ENCODE measurements at regions not wholly inside any gene's neighbourhood (a gene's known extent, or its start where the extent isn't known, plus 50 kb on each side); places are given as distances from the start of the nearest gene placed in this dataset.

DNA sequence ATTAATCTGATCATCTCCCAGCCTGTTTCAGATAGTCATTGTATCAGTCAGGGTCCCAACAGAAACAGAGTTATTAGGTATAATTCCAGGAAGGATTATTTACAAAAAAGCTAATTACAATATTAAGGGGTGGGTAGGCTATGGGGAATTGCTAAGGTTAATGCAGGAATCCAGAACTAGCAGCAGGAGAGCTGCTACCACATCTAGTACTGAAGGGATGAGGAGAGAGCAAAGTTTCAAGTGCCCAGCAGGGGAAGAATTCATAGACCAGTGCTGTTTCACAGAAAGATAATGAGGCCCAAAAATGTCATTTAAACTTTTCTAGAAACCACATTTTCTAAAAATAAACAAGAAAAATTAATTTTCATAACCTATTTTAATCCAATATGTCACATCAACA is 284.2 kb downstream of the HACE1 start:
- no peak for DNase-seq (ENCODE audit: extremely low spot score in 2 of 2)
- Histone ChIP-seq H3K36me3 (no peaks in the 10 kb centered on the region), H3K4me3 (no peak overlapping the region), H3K27me3 (no peaks in the 10 kb centered on the region), H3K27ac (no peak overlapping the region), H3K9me3 (no peaks in the 10 kb centered on the region), H3K4me1 (no peaks in the 10 kb centered on the region)
- intact Hi-C loops (cut with DNase I) = no loop called here
- TF ChIP-seq POLR2A (IDR thresholded peaks at IDR 0.05) (no peak), POLR2AphosphoS5 (IDR thresholded peaks at IDR 0.05; ENCODE audit: insufficient read depth in 1 of 2, low read depth in 1 of 2) (no peak), CTCF (IDR thresholded peaks at IDR 0.05) (no peak)

DNA sequence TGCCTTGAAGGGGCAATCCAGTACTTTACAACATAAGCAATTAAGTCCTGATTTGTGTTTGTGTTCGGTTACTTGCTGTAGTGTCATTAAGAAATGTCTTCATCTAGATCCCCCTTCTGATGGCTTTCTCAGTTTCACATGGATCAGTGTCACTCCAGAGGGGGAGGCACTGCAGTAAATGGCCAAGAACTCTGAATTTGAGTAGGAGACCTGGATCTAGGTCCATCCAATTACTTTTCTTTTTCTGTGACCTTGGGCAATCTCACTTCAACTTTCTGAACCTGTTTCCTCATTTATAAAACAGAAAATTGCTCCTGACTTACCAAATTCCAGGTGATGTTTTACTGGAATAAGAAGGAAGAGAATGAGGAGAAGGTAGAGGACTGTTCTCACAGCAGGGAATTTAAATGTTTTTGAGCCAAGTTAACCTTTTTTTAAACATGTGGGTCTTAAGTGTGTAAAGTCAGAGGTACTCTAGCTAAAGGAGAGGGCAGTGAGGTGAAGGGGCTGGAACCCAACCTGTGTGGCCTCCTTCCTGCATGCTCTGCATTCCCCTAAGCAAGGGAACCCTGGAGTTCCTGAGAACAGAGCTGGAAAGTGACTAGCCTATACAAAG is 285.5 kb downstream of the HACE1 start:
- H3K27ac ChIP-seq = no peak overlapping the region
- no peak for DNase-seq (ENCODE audit: extremely low spot score in 2 of 2)
- H3K36me3 ChIP-seq = no peaks in the 10 kb centered on the region
- no peaks in the 10 kb centered on the region for H3K9me3 ChIP-seq
- no peak overlapping the region for H3K4me3 ChIP-seq
- H3K4me1 ChIP-seq = no peaks in the 10 kb centered on the region
- TF ChIP-seq CTCF (IDR thresholded peaks at IDR 0.05) = no peak
- no peak for TF ChIP-seq POLR2AphosphoS5 (IDR thresholded peaks at IDR 0.05; ENCODE audit: insufficient read depth in 1 of 2, low read depth in 1 of 2)
- TF ChIP-seq POLR2A (IDR thresholded peaks at IDR 0.05) = no peak
- intact Hi-C loops (cut with DNase I) = no loop called here
- no peaks in the 10 kb centered on the region for H3K27me3 ChIP-seq

DNA sequence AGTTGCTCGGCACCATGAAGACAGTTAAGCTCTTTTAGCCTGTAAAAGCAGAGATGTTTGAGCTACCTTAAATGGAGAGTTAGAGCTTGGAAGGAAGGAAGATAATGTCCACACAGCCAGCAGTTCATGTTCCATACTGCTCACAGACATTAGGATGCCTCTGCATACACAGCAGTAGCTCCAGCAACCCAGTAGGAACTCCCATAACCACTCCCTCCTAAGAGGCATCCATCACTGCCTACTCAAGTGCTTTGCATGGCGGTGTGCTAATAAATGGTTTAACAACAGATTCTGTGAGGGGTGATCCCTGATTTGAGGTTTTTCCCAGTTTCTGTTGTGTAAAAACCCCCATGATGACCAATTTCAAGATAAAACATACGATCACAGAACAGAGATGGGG is 286.4 kb downstream of the HACE1 start:
- Histone ChIP-seq H3K27ac (no peak overlapping the region), H3K27me3 (no peaks in the 10 kb centered on the region), H3K9me3 (no peaks in the 10 kb centered on the region), H3K4me1 (no peaks in the 10 kb centered on the region), H3K36me3 (no peaks in the 10 kb centered on the region), H3K4me3 (no peak overlapping the region)
- intact Hi-C loops (cut with DNase I) = no loop called here
- DNase-seq (ENCODE audit: extremely low spot score in 2 of 2) = no peak
- TF ChIP-seq CTCF (IDR thresholded peaks at IDR 0.05) (no peak), POLR2A (IDR thresholded peaks at IDR 0.05) (no peak), POLR2AphosphoS5 (IDR thresholded peaks at IDR 0.05; ENCODE audit: insufficient read depth in 1 of 2, low read depth in 1 of 2) (no peak)

DNA sequence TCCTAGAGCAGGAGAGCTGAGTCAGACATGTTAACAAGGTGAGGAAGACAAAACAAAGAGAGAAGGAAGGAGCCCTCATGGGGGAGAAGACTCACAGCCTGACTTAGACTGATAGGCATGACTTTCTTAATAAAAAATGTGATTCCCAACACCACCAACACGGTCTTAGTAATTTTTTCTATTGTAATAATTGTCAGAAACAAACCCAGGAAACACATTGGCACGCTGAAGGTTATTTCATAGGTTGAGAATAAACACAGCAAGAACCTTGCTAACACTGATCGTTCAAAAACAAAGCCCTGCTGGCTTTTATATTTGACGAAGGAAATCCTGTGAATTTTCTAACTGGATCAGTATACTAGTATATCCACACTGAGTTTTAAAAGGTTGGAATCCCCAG is 286.8 kb downstream of the HACE1 start:
- TF ChIP-seq POLR2A (IDR thresholded peaks at IDR 0.05) = no peak
- peak in 1 of 2 donors; percentile 9 for TF ChIP-seq POLR2AphosphoS5 (IDR thresholded peaks at IDR 0.05; ENCODE audit: insufficient read depth in 1 of 2, low read depth in 1 of 2)
- no peak for DNase-seq (ENCODE audit: extremely low spot score in 2 of 2)
- no peak overlapping the region for H3K4me3 ChIP-seq

DNA sequence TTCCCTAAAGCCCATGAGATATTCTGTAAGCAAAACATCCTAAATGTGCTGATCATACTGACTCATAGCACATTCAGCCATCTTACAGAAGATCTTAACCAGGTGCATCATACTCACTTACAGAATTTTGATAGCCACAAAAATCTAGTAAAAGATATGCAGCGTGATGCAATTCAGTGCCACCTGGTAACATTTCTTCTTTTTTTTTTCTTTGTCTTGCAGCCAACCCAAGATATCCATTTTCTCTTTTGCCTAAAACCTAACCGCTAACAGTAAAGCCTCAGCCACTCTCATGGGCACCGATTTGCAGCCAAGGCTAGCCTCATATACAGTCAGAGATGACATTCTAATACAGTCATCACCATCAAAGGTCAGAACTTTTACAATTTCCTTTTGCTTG is 293.3 kb downstream of the HACE1 start:
- Histone ChIP-seq H3K27me3 (no peaks in the 10 kb centered on the region), H3K4me1 (no peaks in the 10 kb centered on the region), H3K36me3 (no peaks in the 10 kb centered on the region), H3K27ac (no peak overlapping the region), H3K4me3 (no peak overlapping the region), H3K9me3 (no peaks in the 10 kb centered on the region)
- no peak for TF ChIP-seq CTCF (IDR thresholded peaks at IDR 0.05)
- TF ChIP-seq POLR2A (IDR thresholded peaks at IDR 0.05) = no peak
- no peak for TF ChIP-seq POLR2AphosphoS5 (IDR thresholded peaks at IDR 0.05; ENCODE audit: insufficient read depth in 1 of 2, low read depth in 1 of 2)
- intact Hi-C loops (cut with DNase I) = no loop called here
- no peak for DNase-seq (ENCODE audit: extremely low spot score in 2 of 2)

More for the DNA sequence above, 286.8 kb downstream of the HACE1 start:
- Histone ChIP-seq H3K4me1 (no peaks in the 10 kb centered on the region), H3K36me3 (no peaks in the 10 kb centered on the region), H3K27me3 (no peaks in the 10 kb centered on the region), H3K27ac (no peak overlapping the region), H3K9me3 (no peaks in the 10 kb centered on the region)
- intact Hi-C loops (cut with DNase I) = no loop called here
